H9 (cell line): ENCODE measurements at regions not wholly inside any gene's neighbourhood (a gene's known extent, or its start where the extent isn't known, plus 50 kb on each side); places are given as distances from the start of the nearest gene placed in this dataset.

Source experiments
- DNase-seq: peaks from one replicate; pipeline ENCODE4 v3.0.0-alpha.2; 2017
- H2AFZ ChIP-seq: one replicate; pipeline ENCODE4 v1.6.1; 2013; ENCODE audit warnings: mild to moderate bottlenecking, low read length, control low read depth, moderate library complexity
- H2AK5ac ChIP-seq: 2 replicates; pipeline ENCODE4 v1.6.1; 2013; ENCODE audit warnings: low read length, control low read depth, mixed read lengths; ENCODE audit not compliant: insufficient read length
- H2BK120ac ChIP-seq: one replicate; pipeline ENCODE4 v1.6.1; 2013; ENCODE audit warnings: low read depth, mild to moderate bottlenecking, low read length, control low read depth, inconsistent platforms; ENCODE audit not compliant: poor library complexity, severe bottlenecking
- H2BK12ac ChIP-seq: 2 replicates; pipeline ENCODE4 v1.6.1; 2013; ENCODE audit warnings: low read length, control low read depth, mixed read lengths, low read depth; ENCODE audit not compliant: insufficient read length
- H2BK15ac ChIP-seq: 2 replicates; pipeline ENCODE4 v1.6.1; 2013; ENCODE audit warnings: low read depth, low read length, control low read depth
- H2BK20ac ChIP-seq: one replicate; pipeline ENCODE4 v1.6.1; 2013; ENCODE audit warnings: low read depth, mild to moderate bottlenecking, low read length, control low read depth, inconsistent platforms; ENCODE audit not compliant: poor library complexity, severe bottlenecking
- H2BK5ac ChIP-seq: 2 replicates; pipeline ENCODE4 v1.6.1; 2013; ENCODE audit warnings: low read length, control low read depth, mixed read lengths; ENCODE audit not compliant: insufficient read length
- H3K14ac ChIP-seq: 2 replicates; pipeline ENCODE4 v1.6.1; 2013; ENCODE audit warnings: low read length, control low read depth; ENCODE audit not compliant: insufficient read depth
- H3K18ac ChIP-seq: 2 replicates; pipeline ENCODE4 v1.6.1; 2013; ENCODE audit warnings: low read depth, mild to moderate bottlenecking, mixed read lengths, low read length, control low read depth; ENCODE audit not compliant: insufficient read length
- H3K23ac ChIP-seq: 2 replicates; pipeline ENCODE4 v1.6.1; 2013; ENCODE audit warnings: low read length, control low read depth, mixed read lengths, low read depth; ENCODE audit not compliant: insufficient read length
- H3K23me2 ChIP-seq: 2 replicates; pipeline ENCODE4 v1.6.1; 2013; ENCODE audit warnings: low read depth, mild to moderate bottlenecking, mixed read lengths, low read length, control low read depth; ENCODE audit not compliant: insufficient read length, poor library complexity, severe bottlenecking
- H3K27ac ChIP-seq: 2 replicates; pipeline ENCODE4 v1.5.1; 2013; ENCODE audit warnings: low read length, control low read depth, mixed read lengths, low read depth; ENCODE audit not compliant: insufficient read length
- H3K27me3 ChIP-seq: 2 replicates; pipeline ENCODE4 v1.6.1; 2013; ENCODE audit warnings: low read length, control low read depth, inconsistent platforms; ENCODE audit not compliant: insufficient read depth
- H3K4ac ChIP-seq: 2 replicates; pipeline ENCODE4 v1.6.1; 2013; ENCODE audit warnings: low read depth, mild to moderate bottlenecking, control low read depth, inconsistent platforms, low read length, moderate library complexity
- H3K4me1 ChIP-seq: 2 replicates; pipeline ENCODE4 v1.6.1; 2013; ENCODE audit warnings: low read length, control low read depth, inconsistent platforms; ENCODE audit not compliant: insufficient read depth
- H3K4me2 ChIP-seq: 2 replicates; pipeline ENCODE4 v1.6.1; 2013; ENCODE audit warnings: low read length, control low read depth, mixed read lengths; ENCODE audit not compliant: insufficient read length, insufficient read depth
- H3K56ac ChIP-seq: 2 replicates; pipeline ENCODE4 v1.6.1; 2013; ENCODE audit warnings: low read depth, mild to moderate bottlenecking, mixed read lengths, low read length, control low read depth; ENCODE audit not compliant: insufficient read length
- H3K79me1 ChIP-seq: 2 replicates; pipeline ENCODE4 v1.6.1; 2013; ENCODE audit warnings: low read depth, mild to moderate bottlenecking, moderate library complexity, low read length, control low read depth, inconsistent platforms; ENCODE audit not compliant: insufficient read depth, poor library complexity, severe bottlenecking
- H3K79me2 ChIP-seq: 2 replicates; pipeline ENCODE4 v1.6.1; 2013; ENCODE audit warnings: low read length, control low read depth, inconsistent platforms; ENCODE audit not compliant: insufficient read depth
- H3K9ac ChIP-seq: 2 replicates; pipeline ENCODE4 v1.6.1; 2013; ENCODE audit warnings: low read length, control low read depth, mixed read lengths; ENCODE audit not compliant: insufficient read length; ENCODE audit errors: extremely low read depth
- H3K9me3 ChIP-seq: one replicate; pipeline ENCODE4 v1.6.1; 2013; ENCODE audit warnings: low read depth, low read length, inconsistent platforms; ENCODE audit not compliant: control insufficient read depth
- H3T11ph ChIP-seq: one replicate; pipeline ENCODE4 v1.6.1; 2013; ENCODE audit warnings: mild to moderate bottlenecking, low read length, control low read depth, inconsistent platforms
- H4K20me1 ChIP-seq: one replicate; pipeline ENCODE4 v1.6.1; 2013; ENCODE audit not compliant: control insufficient read depth, insufficient read length, insufficient read depth
- H4K5ac ChIP-seq: 2 replicates; pipeline ENCODE4 v1.6.1; 2013; ENCODE audit warnings: low read depth, mild to moderate bottlenecking, mixed read lengths, low read length, control low read depth; ENCODE audit not compliant: insufficient read length
- H4K8ac ChIP-seq: replicated peaks from 2 replicates; pipeline ENCODE4 v1.6.1; 2013; ENCODE audit warnings: low read length, control low read depth, mixed read lengths, low read depth; ENCODE audit not compliant: insufficient read length
- H4K91ac ChIP-seq: 2 replicates; pipeline ENCODE4 v1.6.1; 2013; ENCODE audit warnings: low read depth, mild to moderate bottlenecking, moderate library complexity, mixed read lengths, low read length, control low read depth; ENCODE audit not compliant: insufficient read length
- H3K27ac Mint-ChIP-seq, 3 experiments: 2 replicates in 2 of 3; 3 replicates in 1 of 3; pipeline ENCODE4 v1.8.0; 2020 to 2021; ENCODE audit warnings: mixed read lengths in 3 of 3, mild to moderate bottlenecking in 1 of 3, moderate library complexity in 1 of 3
- H3K27me3 Mint-ChIP-seq: 2 replicates; pipeline ENCODE4 v1.8.0; 2021; ENCODE audit warnings: low read depth, mild to moderate bottlenecking, moderate library complexity, mixed read lengths
- H3K36me3 Mint-ChIP-seq, 3 experiments: 2 replicates in 2 of 3; 3 replicates in 1 of 3; pipeline ENCODE4 v1.8.0; 2020 to 2021; ENCODE audit warnings: low read depth in 3 of 3, mixed read lengths in 3 of 3; ENCODE audit not compliant: insufficient read depth in 1 of 3
- H3K4me1 Mint-ChIP-seq, 2 experiments: 2 replicates each; pipeline ENCODE4 v1.8.0; 2020; ENCODE audit warnings: mixed read lengths in 2 of 2
- H3K4me3 Mint-ChIP-seq, 2 experiments: 2 replicates in 1 of 2; 3 replicates in 1 of 2; pipeline ENCODE4 v1.8.0; 2020 to 2021; ENCODE audit warnings: mild to moderate bottlenecking in 2 of 2, mixed read lengths in 2 of 2, moderate library complexity in 1 of 2
- H3K9me3 Mint-ChIP-seq, 2 experiments: 2 replicates in 1 of 2; 3 replicates in 1 of 2; pipeline ENCODE4 v1.8.0; 2020; ENCODE audit warnings: mild to moderate bottlenecking in 2 of 2, mixed read lengths in 2 of 2, moderate library complexity in 1 of 2
- CTCF ChIP-seq: fragments of 200-600 bp; sonication (generic); conservative IDR thresholded peaks from 3 replicates; pipeline ENCODE4 v1.8.0; 2021; ENCODE audit warnings: antibody characterized with exemption, mild to moderate bottlenecking
- WGBS: extraction: QIAGEN DNeasy Blood & Tissue Kit; methylation state at CpG from one replicate; pipeline ENCODE4 v1.1.7; 2013; ENCODE audit warnings: missing lambda C conversion rate, low lambda C conversion rate, mixed read lengths; ENCODE audit not compliant: insufficient read length; ENCODE audit errors: extremely low coverage; 5-methylcytosine and 5-hydroxymethylcytosine counted together

GRCh38 chr7:113521468-113521867 is 397.3 kb downstream of the PPP1R3A start:
- Histone ChIP-seq H3K79me2 (no peaks in the 10 kb centered on the region), H3K4ac (no peak overlapping the region), H3K4me1 (no peaks in the 10 kb centered on the region), H3K9ac (no peak overlapping the region), H3T11ph (no peak overlapping the region), H2BK120ac (no peak overlapping the region), H2BK15ac (no peak overlapping the region), H3K56ac (no peak overlapping the region), H3K27me3 (no peaks in the 10 kb centered on the region), H4K5ac (no peak overlapping the region), H2BK20ac (no peak overlapping the region), H4K20me1 (no peaks in the 10 kb centered on the region), H2AK5ac (no peak overlapping the region), H3K23me2 (no peaks in the 10 kb centered on the region), H2BK12ac (no peak overlapping the region), H3K18ac (no peak overlapping the region), H3K27ac (no peak overlapping the region), H2AFZ (no peak overlapping the region), H3K14ac (no peak overlapping the region), H4K8ac (no peak overlapping the region), H3K9me3 (no peaks in the 10 kb centered on the region), H2BK5ac (no peak overlapping the region), H3K4me2 (no peak overlapping the region), H3K79me1 (no peaks in the 10 kb centered on the region), H3K23ac (no peak overlapping the region), H4K91ac (no peak overlapping the region)
- H3K9me3 Mint-ChIP-seq: peaks cover 2 to 44% of the 10 kb centered on the region in 2 experiments; a peak in 3 of 5 replicates
- no peak overlapping the region for H3K4me3 Mint-ChIP-seq
- no peaks in the 10 kb centered on the region; the same call in none of the 2 replicates for H3K27me3 Mint-ChIP-seq
- TF ChIP-seq CTCF: no peak
- no CpG with 5 or more reads among the region's 2 CpGs for WGBS
- H3K4me1 Mint-ChIP-seq: no peaks in the 10 kb centered on the region
- H3K36me3 Mint-ChIP-seq: peaks cover 0 to 8% (median 0%) of the 10 kb centered on the region in 3 experiments; a peak in 2 of 7 replicates
- no peak overlapping the region for H3K27ac Mint-ChIP-seq
- no peak for DNase-seq
